A549 (cell line): ENCODE measurements at regions not wholly inside any gene's neighbourhood (a gene's known extent, or its start where the extent isn't known, plus 50 kb on each side); places are given as distances from the start of the nearest gene placed in this dataset.

Experiments used
- ATAC-seq, 2 experiments: fragments of 200-7000 bp in 1 of 2; fragments of >200 bp in 1 of 2; cut with Nextera tagmentation in 1 of 2; cut with Tn5 transposase in 1 of 2; 3 replicates each; pipeline versions ENCODE4 v1.8.0 to v1.9.1; 2018 to 2020; ENCODE audit warnings: mild to moderate bottlenecking in 1 of 2, moderate library complexity in 1 of 2
- CTCF ChIA-PET: fragments of 300-600 bp; sonication (Branson Sonifier 250); formaldehyde crosslinking; extraction: SDS; loops from one replicate; lab custom pipeline; 2021; ENCODE audit warnings: antibody characterized with exemption, inconsistent platforms; lab: Yijun Ruan, JAX
- POLR2A ChIA-PET: fragments of 350-600 bp; formaldehyde crosslinking; extraction: SDS; loops from one replicate; lab custom pipeline; 2021; ENCODE audit warnings: antibody characterized with exemption, inconsistent platforms; lab: Yijun Ruan, JAX
- DNase-seq, 2 experiments: peaks; one replicate each; pipeline versions ENCODE4 v3.0.0 to v3.0.0-alpha.2; 2011 to 2016; ENCODE audit warnings: low read depth in 1 of 2, low spot score in 1 of 2
- FAIRE-seq: peaks from 2 replicates; lab custom pipeline; 2011; peaks lifted over from hg19 to GRCh38; lab: Jason Lieb, UNC
- H3K27ac ChIP-seq, 2 experiments: fragments of >200 bp; sonication (Bioruptor Twin); formaldehyde crosslinking; 3 replicates each; pipeline ENCODE4 v1.5.1; 2016 to 2017
- H3K4me1 ChIP-seq: fragments of >200 bp; sonication (Bioruptor Twin); formaldehyde crosslinking; 3 replicates; pipeline ENCODE4 v1.6.1; 2016
- H3K4me2 ChIP-seq: fragments of >200 bp; sonication (Bioruptor Twin); formaldehyde crosslinking; 3 replicates; pipeline ENCODE4 v1.6.1; 2016
- H3K4me3 ChIP-seq: fragments of >200 bp; sonication (Bioruptor Twin); formaldehyde crosslinking; 3 replicates; pipeline ENCODE4 v1.5.1; 2016
- H3K9me3 ChIP-seq: fragments of >200 bp; sonication (Bioruptor Twin); formaldehyde crosslinking; 3 replicates; pipeline ENCODE4 v1.6.1; 2016
- ATOH8 ChIP-seq: fragments of 250-450 bp; sonication (Bioruptor Pico); IDR thresholded peaks from 2 replicates; pipeline ENCODE4 v1.5.0; 2020; ENCODE audit warnings: low read depth, mild to moderate bottlenecking, moderate library complexity
- CBX2 ChIP-seq: fragments of 200-600 bp; sonication (generic); IDR thresholded peaks from 2 replicates; pipeline ENCODE4 v1.6.1; 2016; ENCODE audit warnings: low read depth, mild to moderate bottlenecking, borderline replicate concordance
- CBX8 ChIP-seq: fragments of 200-600 bp; sonication (generic); IDR thresholded peaks from 2 replicates; pipeline ENCODE4 v1.6.1; 2016
- CEBPB ChIP-seq, 2 experiments: fragments of >200 bp in 1 of 2; sonication (Bioruptor Twin) in 1 of 2; formaldehyde crosslinking in 1 of 2; IDR thresholded peaks; 2 replicates each; pipeline ENCODE4 v1.6.1; 2012 to 2016
- CHD2 ChIP-seq: fragments of 150-350 bp; IDR thresholded peaks from 2 replicates; pipeline ENCODE4 v1.6.1; 2014; ENCODE audit warnings: low read length; ENCODE audit not compliant: partially characterized antibody
- EHF ChIP-seq: fragments of 250-450 bp; sonication (Bioruptor Pico); IDR thresholded peaks from 2 replicates; pipeline ENCODE4 v1.5.0; 2020; ENCODE audit warnings: mild to moderate bottlenecking
- EHMT2 ChIP-seq: fragments of 200-600 bp; sonication (generic); IDR thresholded peaks from 2 replicates; pipeline ENCODE4 v1.6.1; 2016; ENCODE audit warnings: antibody characterized with exemption, low read depth, mild to moderate bottlenecking, moderate library complexity
- EP300 ChIP-seq, 2 experiments: fragments of >200 bp; sonication (Bioruptor Twin); formaldehyde crosslinking; IDR thresholded peaks; 2 replicates in 1 of 2; 3 replicates in 1 of 2; pipeline ENCODE4 v1.6.1; 2016 to 2017
- FOXS1 ChIP-seq: fragments of 250-450 bp; sonication (Bioruptor Pico); IDR thresholded peaks from 2 replicates; pipeline ENCODE4 v1.5.0; 2020; ENCODE audit warnings: mild to moderate bottlenecking, moderate library complexity
- GATA3 ChIP-seq: IDR thresholded peaks from 2 replicates; pipeline ENCODE4 v1.6.1; 2012; ENCODE audit warnings: borderline replicate concordance
- KDM1A ChIP-seq: fragments of 200-600 bp; sonication (generic); IDR thresholded peaks from 2 replicates; pipeline ENCODE4 v1.6.1; 2016; ENCODE audit warnings: low read depth, mild to moderate bottlenecking
- MAFK ChIP-seq: fragments of 450-650 bp; IDR thresholded peaks from 2 replicates; pipeline ENCODE4 v1.6.1; 2014; ENCODE audit not compliant: partially characterized antibody
- MAZ ChIP-seq: fragments of 150-350 bp; IDR thresholded peaks from 2 replicates; pipeline ENCODE4 v1.6.1; 2014; ENCODE audit warnings: antibody characterized with exemption, low read depth, low read length, borderline replicate concordance
- NPAS2 ChIP-seq: fragments of 250-450 bp; sonication (Bioruptor Pico); IDR thresholded peaks from 2 replicates; pipeline ENCODE4 v1.8.0; 2022; ENCODE audit warnings: mild to moderate bottlenecking, moderate library complexity, borderline replicate concordance
- NR3C1 ChIP-seq: fragments of >200 bp; sonication (Bioruptor Twin); formaldehyde crosslinking; IDR thresholded peaks from 3 replicates; pipeline ENCODE4 v1.6.1; 2017
- POLR2AphosphoS2 ChIP-seq: conservative IDR thresholded peaks from 2 replicates; pipeline ENCODE4 v1.6.1; 2012; ENCODE audit warnings: low read length, improper control_type of control experiment, inconsistent platforms
- RFX5 ChIP-seq: fragments of 450-650 bp; IDR thresholded peaks from 2 replicates; pipeline ENCODE4 v1.7.1; 2014; ENCODE audit warnings: antibody characterized with exemption, mild to moderate bottlenecking, moderate library complexity
- SREBF2 ChIP-seq: fragments of 450-650 bp; IDR thresholded peaks from 2 replicates; pipeline ENCODE4 v1.6.1; 2014; ENCODE audit warnings: mild to moderate bottlenecking, moderate library complexity
- TFCP2L1 ChIP-seq: fragments of 250-450 bp; sonication (Bioruptor Pico); IDR thresholded peaks from 2 replicates; pipeline ENCODE4 v1.5.0; 2021; ENCODE audit warnings: mild to moderate bottlenecking
- TP53 ChIP-seq: fragments of 250-450 bp; sonication (Bioruptor Pico); IDR thresholded peaks from 2 replicates; pipeline ENCODE4 v1.5.0; 2021; ENCODE audit warnings: mild to moderate bottlenecking, moderate library complexity
- ZC3H11A ChIP-seq: fragments of 450-650 bp; IDR thresholded peaks from 2 replicates; pipeline ENCODE4 v1.6.1; 2014; ENCODE audit warnings: antibody characterized with exemption, mild to moderate bottlenecking
- WGBS: methylation state at CpG from one replicate; pipeline ENCODE4 v1.1.6; 2017; ENCODE audit errors: missing lambda C conversion rate; 5-methylcytosine and 5-hydroxymethylcytosine counted together
- TF ChIP-seq, protein P1 (sequence below): fragments of 250-450 bp; sonication (Bioruptor Pico); IDR thresholded peaks from 2 replicates; pipeline ENCODE4 v1.5.0; 2021; ENCODE audit warnings: mild to moderate bottlenecking, moderate library complexity, borderline replicate concordance
- TF ChIP-seq, protein P2 (sequence below): fragments of 450-650 bp; IDR thresholded peaks from 2 replicates; pipeline ENCODE4 v1.6.1; 2014; ENCODE audit warnings: antibody characterized with exemption
- TF ChIP-seq, protein P3 (sequence below): fragments of >200 bp; sonication (Bioruptor Twin); formaldehyde crosslinking; IDR thresholded peaks from 3 replicates; pipeline ENCODE4 v1.6.1; 2016
- TF ChIP-seq, protein P4 (sequence below): fragments of >200 bp; sonication (Bioruptor Twin); formaldehyde crosslinking; IDR thresholded peaks from 3 replicates; pipeline ENCODE4 v1.5.1; 2016

- TF ChIP-seq CEBPB (IDR thresholded peaks at IDR 0.05) (peak; percentile 13 to 45; a peak in 2 of 4 replicates), MAFK (peak; percentile 44), GATA3 (peak; percentile 53)
Measured at GRCh38 chr20:22462975-22463914, 121.1 kb downstream of the FOXA2 start (continued).

DNA sequence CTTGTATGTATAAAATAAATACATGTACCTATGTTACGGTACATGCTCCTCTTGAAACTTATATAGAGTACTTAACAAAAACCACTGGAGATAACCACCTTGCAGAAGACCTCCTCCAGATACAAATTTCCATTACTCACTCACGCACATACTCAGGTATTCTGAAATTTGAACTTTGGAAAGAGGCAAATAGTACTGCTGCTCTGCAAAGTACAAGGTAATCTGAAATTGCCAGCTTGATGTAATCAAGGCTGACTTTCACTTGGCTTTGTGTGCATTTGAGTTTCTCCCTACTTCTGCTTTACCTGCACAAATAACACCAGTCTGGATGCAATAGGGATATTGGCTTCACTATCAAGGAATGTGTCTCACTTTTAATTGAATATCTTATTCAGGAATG, 123.6 kb downstream of the FOXA2 start:
- ChIA-PET POLR2A (no interaction called here), CTCF (interaction anchor here (3.2 to 6.2 kb wide), 2 partner anchors 12 to 126 kb away, joined by 12 to 32 read pairs; no protein-coding TSS in a partner anchor)
- peaks cover 3% of the 10 kb centered on the region; the same call in 1 of the 3 replicates for H3K9me3 ChIP-seq
- no peak overlapping the region for H3K4me3 ChIP-seq
- no peak for TF ChIP-seq FOXS1
- no peak for TF ChIP-seq NPAS2 (CRISPR knock-in tag)
- TF ChIP-seq CBX2: no peak
- TF ChIP-seq, protein P1, sequence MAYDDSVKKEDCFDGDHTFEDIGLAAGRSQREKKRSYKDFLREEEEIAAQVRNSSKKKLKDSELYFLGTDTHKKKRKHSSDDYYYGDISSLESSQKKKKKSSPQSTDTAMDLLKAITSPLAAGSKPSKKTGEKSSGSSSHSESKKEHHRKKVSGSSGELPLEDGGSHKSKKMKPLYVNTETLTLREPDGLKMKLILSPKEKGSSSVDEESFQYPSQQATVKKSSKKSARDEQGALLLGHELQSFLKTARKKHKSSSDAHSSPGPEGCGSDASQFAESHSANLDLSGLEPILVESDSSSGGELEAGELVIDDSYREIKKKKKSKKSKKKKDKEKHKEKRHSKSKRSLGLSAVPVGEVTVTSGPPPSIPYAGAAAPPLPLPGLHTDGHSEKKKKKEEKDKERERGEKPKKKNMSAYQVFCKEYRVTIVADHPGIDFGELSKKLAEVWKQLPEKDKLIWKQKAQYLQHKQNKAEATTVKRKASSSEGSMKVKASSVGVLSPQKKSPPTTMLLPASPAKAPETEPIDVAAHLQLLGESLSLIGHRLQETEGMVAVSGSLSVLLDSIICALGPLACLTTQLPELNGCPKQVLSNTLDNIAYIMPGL (CRISPR knock-in tag): no peak
- no peak for TF ChIP-seq CHD2
- TF ChIP-seq ZC3H11A: no peak
- TF ChIP-seq CBX8: no peak
- TF ChIP-seq GATA3: no peak
- no peak for TF ChIP-seq TFCP2L1 (CRISPR knock-in tag)
- no peak for TF ChIP-seq EP300 (IDR thresholded peaks at IDR 0.05)
- TF ChIP-seq ATOH8 (CRISPR knock-in tag): no peak
- TF ChIP-seq, protein P2, sequence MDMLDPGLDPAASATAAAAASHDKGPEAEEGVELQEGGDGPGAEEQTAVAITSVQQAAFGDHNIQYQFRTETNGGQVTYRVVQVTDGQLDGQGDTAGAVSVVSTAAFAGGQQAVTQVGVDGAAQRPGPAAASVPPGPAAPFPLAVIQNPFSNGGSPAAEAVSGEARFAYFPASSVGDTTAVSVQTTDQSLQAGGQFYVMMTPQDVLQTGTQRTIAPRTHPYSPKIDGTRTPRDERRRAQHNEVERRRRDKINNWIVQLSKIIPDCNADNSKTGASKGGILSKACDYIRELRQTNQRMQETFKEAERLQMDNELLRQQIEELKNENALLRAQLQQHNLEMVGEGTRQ: no peak
- TF ChIP-seq KDM1A: no peak
- TF ChIP-seq NR3C1: no peak
- no peak overlapping the region for H3K4me2 ChIP-seq
- peak; percentile 51 for FAIRE-seq
- H3K4me1 ChIP-seq: peaks cover 38% of the 10 kb centered on the region
- WGBS: 93% methylated on average over 2 of the region's 2 CpGs
- H3K27ac ChIP-seq: no peak overlapping the region
- no peak for DNase-seq
- no peak for ATAC-seq

GRCh38 chr20:22460231-22460630, 124.1 kb downstream of the FOXA2 start:
- Histone ChIP-seq H3K9me3 (peaks cover 3% of the 10 kb centered on the region; the same call in 1 of the 3 replicates), H3K4me3 (no peak overlapping the region), H3K4me2 (no peak overlapping the region), H3K27ac (peak overlapping the region in 1 of 2 experiments; percentile 28; a peak in 1 of 6 replicates), H3K4me1 (peaks cover 32% of the 10 kb centered on the region)
- 100% methylated on average over 1 of the region's 1 CpG for WGBS
- ChIA-PET POLR2A (no interaction called here), CTCF (interaction anchor here (1.0 to 6.2 kb wide), 4 partner anchors 13 to 130 kb away, joined by 3 to 32 read pairs (median 8); no protein-coding TSS in a partner anchor)
- FAIRE-seq (peak; percentile 80), ATAC-seq (no peak), DNase-seq (no peak)
- TF ChIP-seq RFX5 (no peak), ATOH8 (CRISPR knock-in tag) (no peak), POLR2AphosphoS2 (no peak), NR3C1 (no peak), GATA3 (no peak), SREBF2 (no peak), TP53 (CRISPR knock-in tag) (no peak), CBX8 (no peak), EHMT2 (no peak), MAZ (no peak), EHF (CRISPR knock-in tag) (no peak)
- TF ChIP-seq, protein P3, sequence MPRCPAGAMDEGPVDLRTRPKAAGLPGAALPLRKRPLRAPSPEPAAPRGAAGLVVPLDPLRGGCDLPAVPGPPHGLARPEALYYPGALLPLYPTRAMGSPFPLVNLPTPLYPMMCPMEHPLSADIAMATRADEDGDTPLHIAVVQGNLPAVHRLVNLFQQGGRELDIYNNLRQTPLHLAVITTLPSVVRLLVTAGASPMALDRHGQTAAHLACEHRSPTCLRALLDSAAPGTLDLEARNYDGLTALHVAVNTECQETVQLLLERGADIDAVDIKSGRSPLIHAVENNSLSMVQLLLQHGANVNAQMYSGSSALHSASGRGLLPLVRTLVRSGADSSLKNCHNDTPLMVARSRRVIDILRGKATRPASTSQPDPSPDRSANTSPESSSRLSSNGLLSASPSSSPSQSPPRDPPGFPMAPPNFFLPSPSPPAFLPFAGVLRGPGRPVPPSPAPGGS: no peak
- TF ChIP-seq, protein P4, sequence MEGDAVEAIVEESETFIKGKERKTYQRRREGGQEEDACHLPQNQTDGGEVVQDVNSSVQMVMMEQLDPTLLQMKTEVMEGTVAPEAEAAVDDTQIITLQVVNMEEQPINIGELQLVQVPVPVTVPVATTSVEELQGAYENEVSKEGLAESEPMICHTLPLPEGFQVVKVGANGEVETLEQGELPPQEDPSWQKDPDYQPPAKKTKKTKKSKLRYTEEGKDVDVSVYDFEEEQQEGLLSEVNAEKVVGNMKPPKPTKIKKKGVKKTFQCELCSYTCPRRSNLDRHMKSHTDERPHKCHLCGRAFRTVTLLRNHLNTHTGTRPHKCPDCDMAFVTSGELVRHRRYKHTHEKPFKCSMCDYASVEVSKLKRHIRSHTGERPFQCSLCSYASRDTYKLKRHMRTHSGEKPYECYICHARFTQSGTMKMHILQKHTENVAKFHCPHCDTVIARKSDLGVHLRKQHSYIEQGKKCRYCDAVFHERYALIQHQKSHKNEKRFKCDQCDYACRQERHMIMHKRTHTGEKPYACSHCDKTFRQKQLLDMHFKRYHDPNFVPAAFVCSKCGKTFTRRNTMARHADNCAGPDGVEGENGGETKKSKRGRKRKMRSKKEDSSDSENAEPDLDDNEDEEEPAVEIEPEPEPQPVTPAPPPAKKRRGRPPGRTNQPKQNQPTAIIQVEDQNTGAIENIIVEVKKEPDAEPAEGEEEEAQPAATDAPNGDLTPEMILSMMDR: no peak
